Gastrocnemius medialis (tissue), 4 donors: ENCODE measurements at regions not wholly inside any gene's neighbourhood (a gene's known extent, or its start where the extent isn't known, plus 50 kb on each side); places are given as distances from the start of the nearest gene placed in this dataset.

Source experiments
- ATAC-seq, 2 donors: fragments of 150-250 bp; one replicate each; pipeline ENCODE4 v1.9.1; 2016
- DNase-seq, 2 donors: peaks; one replicate each; pipeline ENCODE4 v3.0.0-alpha.2; 2019
- H3K27ac ChIP-seq, 4 donors: fragments of 200-600 bp; sonication (generic); 1 replicate in 1 of 4; 2 replicates in 3 of 4; pipeline ENCODE4 v1.5.1; 2016 to 2018; ENCODE audit warnings: mild to moderate bottlenecking in 2 of 4, moderate library complexity in 1 of 4
- H3K27me3 ChIP-seq, 3 donors: fragments of 200-600 bp; sonication (generic) in 2 of 3; 1 replicate in 1 of 3; 2 replicates in 2 of 3; pipeline versions ENCODE4 v1.5.1 to v1.6.0; 2016 to 2019; ENCODE audit warnings: mild to moderate bottlenecking in 1 of 3, moderate library complexity in 1 of 3
- H3K36me3 ChIP-seq, 2 donors: fragments of 200-600 bp; sonication (generic) in 1 of 2; one replicate each; pipeline ENCODE4 v1.5.1; 2017 to 2018
- H3K4me1 ChIP-seq, 2 donors: fragments of 200-600 bp; sonication (generic) in 1 of 2; one replicate each; pipeline ENCODE4 v1.5.1; 2016 to 2017; ENCODE audit warnings: mild to moderate bottlenecking in 2 of 2
- H3K4me3 ChIP-seq, 4 donors: fragments of 200-600 bp; sonication (generic) in 3 of 4; 1 replicate in 1 of 4; 2 replicates in 3 of 4; pipeline ENCODE4 v1.5.1; 2016 to 2019; ENCODE audit warnings: mild to moderate bottlenecking in 2 of 4
- H3K9me3 ChIP-seq, 3 donors: fragments of 200-600 bp; sonication (generic) in 2 of 3; 1 replicate in 1 of 3; 2 replicates in 2 of 3; pipeline ENCODE4 v1.5.1; 2016 to 2019
- POLR2A ChIP-seq, 2 donors: fragments of 450-650 bp; IDR thresholded peaks; one replicate each; pipeline ENCODE4 v1.6.1; 2017; ENCODE audit warnings: antibody characterized with exemption in 2 of 2, mild to moderate bottlenecking in 2 of 2, moderate library complexity in 2 of 2
- in situ Hi-C, 4 donors: fragments of 200-750 bp; cut with MboI; loops; one replicate each; pipeline versions ENCODE4 v1.15.0 to v1.8.0; 2017; ENCODE audit warnings: low sequenced_read_pairs in 4 of 4
- intact Hi-C: fragments of 100-400 bp; cut with DNase I; formaldehyde crosslinking; loops from one replicate; pipeline ENCODE4 v1.15.1; 2023; ENCODE audit warnings: low total_unique reads
- TF ChIP-seq, protein P1 (sequence below), 5 experiments: fragments of 450-650 bp in 3 of 5; fragments of 200-600 bp in 2 of 5; sonication (generic) in 2 of 5; IDR thresholded peaks in 4 of 5; conservative IDR thresholded peaks in 1 of 5; 1 replicate in 4 of 5; 2 replicates in 1 of 5; pipeline ENCODE4 v1.5.1; 2016 to 2019; ENCODE audit warnings: antibody characterized with exemption in 5 of 5, mild to moderate bottlenecking in 3 of 5, moderate library complexity in 3 of 5

DNA sequence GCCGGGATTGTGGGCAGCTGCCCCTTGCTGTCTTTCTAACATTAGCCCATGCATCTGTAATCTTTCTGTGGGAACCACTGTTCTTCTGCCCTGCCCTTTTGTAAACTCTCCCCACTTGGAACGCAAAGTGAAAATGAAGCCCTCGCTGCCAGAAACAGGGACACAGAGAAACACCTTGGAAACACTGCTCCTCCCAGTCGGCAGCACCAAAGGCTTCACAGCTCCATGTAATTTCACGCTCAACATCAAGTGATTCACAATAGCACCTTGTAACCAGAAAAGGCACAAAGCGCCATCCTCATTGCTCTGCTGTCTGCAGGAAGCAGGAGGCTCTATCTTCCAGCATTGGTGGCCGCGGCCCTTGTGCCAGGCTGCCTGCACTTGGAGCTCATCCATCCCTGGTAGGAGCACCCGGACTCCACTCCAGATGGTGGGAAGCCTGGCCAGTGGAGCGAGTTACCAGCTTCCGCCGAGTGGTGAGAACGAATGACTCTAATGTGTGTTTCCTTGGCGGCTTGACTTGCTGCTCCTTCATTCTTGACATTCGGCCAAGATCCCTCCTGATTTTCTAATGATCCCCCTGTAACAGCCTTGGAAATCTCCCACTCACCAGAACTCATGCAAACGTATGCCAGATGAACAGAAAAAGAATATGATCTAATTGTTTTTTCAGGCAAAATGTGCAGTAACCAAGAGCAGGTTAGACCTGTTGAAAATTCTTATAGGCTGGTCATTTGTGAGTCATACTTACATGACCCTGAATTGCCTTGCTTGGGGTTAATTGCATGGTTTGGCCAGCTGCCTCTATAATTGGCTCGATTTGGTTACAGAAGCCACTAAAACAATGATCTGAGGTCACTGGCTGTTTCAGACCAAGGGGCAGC is 169.1 kb upstream of the CDYL start:
- no peaks in the 10 kb centered on the region for H3K9me3 ChIP-seq
- DNase-seq: no peak
- no peaks in the 10 kb centered on the region for H3K27me3 ChIP-seq
- TF ChIP-seq, protein P1, sequence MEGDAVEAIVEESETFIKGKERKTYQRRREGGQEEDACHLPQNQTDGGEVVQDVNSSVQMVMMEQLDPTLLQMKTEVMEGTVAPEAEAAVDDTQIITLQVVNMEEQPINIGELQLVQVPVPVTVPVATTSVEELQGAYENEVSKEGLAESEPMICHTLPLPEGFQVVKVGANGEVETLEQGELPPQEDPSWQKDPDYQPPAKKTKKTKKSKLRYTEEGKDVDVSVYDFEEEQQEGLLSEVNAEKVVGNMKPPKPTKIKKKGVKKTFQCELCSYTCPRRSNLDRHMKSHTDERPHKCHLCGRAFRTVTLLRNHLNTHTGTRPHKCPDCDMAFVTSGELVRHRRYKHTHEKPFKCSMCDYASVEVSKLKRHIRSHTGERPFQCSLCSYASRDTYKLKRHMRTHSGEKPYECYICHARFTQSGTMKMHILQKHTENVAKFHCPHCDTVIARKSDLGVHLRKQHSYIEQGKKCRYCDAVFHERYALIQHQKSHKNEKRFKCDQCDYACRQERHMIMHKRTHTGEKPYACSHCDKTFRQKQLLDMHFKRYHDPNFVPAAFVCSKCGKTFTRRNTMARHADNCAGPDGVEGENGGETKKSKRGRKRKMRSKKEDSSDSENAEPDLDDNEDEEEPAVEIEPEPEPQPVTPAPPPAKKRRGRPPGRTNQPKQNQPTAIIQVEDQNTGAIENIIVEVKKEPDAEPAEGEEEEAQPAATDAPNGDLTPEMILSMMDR (IDR thresholded peaks at IDR 0.05 in 4 of 5, conservative IDR thresholded peaks at IDR 0.05 in 1 of 5): no peak
- no peak for TF ChIP-seq POLR2A (IDR thresholded peaks at IDR 0.05)
- H3K27ac ChIP-seq: peak overlapping the region; percentile 21 to 72 (median 70)
- intact Hi-C loops: no loop called here
- peaks cover 16 to 21% of the 10 kb centered on the region in 2 donors for H3K4me1 ChIP-seq
- H3K36me3 ChIP-seq: no peaks in the 10 kb centered on the region
- in situ Hi-C loops: no loop called here
- peak in 1 of 2 donors; percentile 2 for ATAC-seq
- H3K4me3 ChIP-seq: peak overlapping the region in 3 of 4 donors; percentile 8 to 18 (median 15)

DNA sequence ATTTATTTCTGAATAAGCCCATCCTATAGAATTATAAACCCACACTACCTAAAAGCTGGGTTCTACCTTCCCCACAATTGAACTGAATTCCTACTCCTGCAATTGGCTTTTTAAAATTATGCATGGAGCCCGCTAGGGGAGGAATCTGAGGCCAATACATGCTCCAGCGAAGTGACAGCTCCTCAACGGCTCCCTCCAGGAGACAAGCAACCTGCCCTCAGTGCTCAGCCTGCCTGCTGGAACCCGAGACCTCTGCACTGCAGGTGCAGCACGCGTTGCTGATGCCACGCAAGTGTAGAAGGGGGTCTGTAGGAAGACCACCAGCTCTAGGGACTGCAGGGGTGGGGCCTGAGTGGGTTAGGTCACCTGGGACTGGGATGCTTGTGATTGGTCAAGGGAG is 170.2 kb upstream of the CDYL start:
- no peak for ATAC-seq
- Histone ChIP-seq H3K27ac (no peak overlapping the region), H3K27me3 (no peaks in the 10 kb centered on the region), H3K36me3 (no peaks in the 10 kb centered on the region), H3K9me3 (no peaks in the 10 kb centered on the region), H3K4me1 (peaks cover 16 to 21% of the 10 kb centered on the region in 2 donors), H3K4me3 (no peak overlapping the region)
- TF ChIP-seq, protein P1 (IDR thresholded peaks at IDR 0.05 in 4 of 5, conservative IDR thresholded peaks at IDR 0.05 in 1 of 5): no peak
- TF ChIP-seq POLR2A (IDR thresholded peaks at IDR 0.05): no peak
- DNase-seq: no peak
- in situ Hi-C loops (no loop called here), intact Hi-C loops (no loop called here)

DNA sequence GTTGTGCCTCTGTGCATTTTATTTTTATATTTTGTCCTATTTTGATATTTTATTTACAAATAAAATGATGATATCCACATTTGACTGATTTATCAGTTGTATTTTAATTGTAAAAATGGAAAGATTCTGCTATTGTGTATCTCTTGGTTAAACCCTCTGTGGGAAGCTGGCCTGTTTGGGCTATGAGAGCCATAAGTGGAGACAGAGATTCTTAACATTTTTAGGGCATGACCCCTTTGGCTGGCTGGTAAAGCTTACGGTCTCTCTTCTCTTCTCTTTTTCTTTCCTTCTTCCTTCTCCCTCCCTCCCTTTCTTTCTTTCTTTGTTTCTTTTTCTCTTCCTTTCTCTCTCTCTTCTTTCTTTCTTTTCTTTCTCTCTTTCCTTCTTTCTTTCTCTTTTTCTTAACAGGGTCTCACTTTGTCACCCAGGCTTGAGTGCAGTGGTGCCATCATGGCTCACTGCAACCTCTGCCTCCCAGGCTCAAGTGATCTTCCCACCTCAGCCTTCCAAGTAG is 172.3 kb upstream of the CDYL start:
- TF ChIP-seq POLR2A (IDR thresholded peaks at IDR 0.05): no peak
- TF ChIP-seq, protein P1 (IDR thresholded peaks at IDR 0.05 in 4 of 5, conservative IDR thresholded peaks at IDR 0.05 in 1 of 5): no peak
- Histone ChIP-seq H3K27ac (no peak overlapping the region), H3K4me1 (peaks cover 12 to 21% of the 10 kb centered on the region in 2 donors), H3K36me3 (no peaks in the 10 kb centered on the region), H3K4me3 (no peak overlapping the region), H3K27me3 (no peaks in the 10 kb centered on the region), H3K9me3 (no peaks in the 10 kb centered on the region)
- ATAC-seq: no peak
- no peak for DNase-seq
- in situ Hi-C loops: no loop called here
- intact Hi-C loops: no loop called here

DNA sequence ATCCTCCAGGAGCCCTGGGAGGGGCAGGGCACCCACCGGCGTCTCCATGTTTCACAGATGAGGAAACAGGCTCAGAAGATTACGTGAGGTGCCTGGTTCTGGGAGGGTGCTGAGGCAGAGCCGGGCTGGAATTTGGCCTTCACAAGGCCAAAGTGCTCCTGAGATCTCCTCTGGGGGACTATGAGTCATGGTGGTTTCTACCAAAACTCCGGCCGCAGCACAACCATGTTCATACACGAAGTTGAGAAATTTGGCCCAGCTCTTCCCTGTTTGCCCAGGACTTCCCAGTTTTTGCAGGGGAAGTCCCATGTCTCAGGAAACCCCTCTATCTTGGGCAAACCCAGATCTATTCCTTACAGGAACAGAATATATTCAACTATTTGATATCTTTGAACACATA is 172.9 kb upstream of the CDYL start:
- Histone ChIP-seq H3K9me3 (no peaks in the 10 kb centered on the region), H3K4me3 (no peak overlapping the region), H3K27me3 (no peaks in the 10 kb centered on the region), H3K4me1 (peaks cover 12 to 15% of the 10 kb centered on the region in 2 donors), H3K27ac (no peak overlapping the region), H3K36me3 (no peaks in the 10 kb centered on the region)
- TF ChIP-seq, protein P1 (IDR thresholded peaks at IDR 0.05 in 4 of 5, conservative IDR thresholded peaks at IDR 0.05 in 1 of 5): no peak
- TF ChIP-seq POLR2A (IDR thresholded peaks at IDR 0.05): no peak
- intact Hi-C loops (no loop called here), in situ Hi-C loops (no loop called here)
- DNase-seq (peak; percentile 48 to 76), ATAC-seq (peak; percentile 48 to 71)
